ENCODE measurements at regions not wholly inside any gene's neighbourhood (a gene's known extent, or its start where the extent isn't known, plus 50 kb on each side); places are given as distances from the start of the nearest gene placed in this dataset.
A peak's percentile ranks its signal among the peaks of the same experiment; 100 is the strongest.
"Not testable (repeated sequence)": the region's sequence is repeated elsewhere in the genome, so short reads cannot be mapped to it uniquely, and the experiment has no call there.

DNA sequence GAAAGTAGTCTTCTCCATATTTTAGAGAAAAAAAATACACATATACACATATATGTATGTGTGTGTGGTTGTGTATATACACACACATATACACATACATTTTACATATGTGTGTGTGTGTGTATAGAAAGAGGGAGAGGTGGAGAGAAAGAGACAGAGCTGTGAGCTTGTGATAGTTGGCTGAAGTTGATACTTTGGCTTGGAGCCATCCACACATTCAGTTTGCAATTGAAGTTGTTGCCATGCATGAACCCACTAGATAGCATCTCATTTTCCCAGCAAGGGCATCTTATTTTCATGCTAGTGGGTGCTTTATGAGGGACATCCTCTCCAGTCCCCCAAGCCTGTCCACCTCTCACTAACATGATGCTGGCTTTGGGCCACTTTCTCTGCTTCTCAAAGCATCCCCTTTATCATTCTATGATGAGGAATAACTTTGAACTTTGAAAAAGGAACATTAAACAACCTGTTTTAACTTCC, 228.6 kb downstream of the ZNF621 start:
- no peak for DNase-seq

DNA sequence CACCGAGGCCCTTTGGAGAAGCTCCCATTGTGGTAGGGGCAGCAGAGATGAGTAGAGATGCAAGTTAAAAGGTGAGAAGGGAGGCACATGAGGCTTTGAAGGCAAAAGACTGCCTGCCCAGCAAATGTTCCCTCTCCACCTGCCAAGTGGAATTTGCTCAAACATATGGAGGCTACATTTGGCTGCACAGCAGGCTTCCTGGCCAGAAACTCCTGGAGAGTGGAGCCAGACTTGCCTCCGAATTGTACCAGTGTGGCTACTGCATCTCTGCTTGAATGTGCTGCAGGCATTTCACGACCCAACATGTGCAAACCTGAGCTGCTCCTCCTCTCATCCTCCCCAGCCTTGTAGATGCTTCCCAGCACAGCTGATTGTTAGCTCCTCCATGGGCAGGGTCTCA, 229.2 kb downstream of the ZNF621 start:
- peak; percentile 43 for DNase-seq

DNA sequence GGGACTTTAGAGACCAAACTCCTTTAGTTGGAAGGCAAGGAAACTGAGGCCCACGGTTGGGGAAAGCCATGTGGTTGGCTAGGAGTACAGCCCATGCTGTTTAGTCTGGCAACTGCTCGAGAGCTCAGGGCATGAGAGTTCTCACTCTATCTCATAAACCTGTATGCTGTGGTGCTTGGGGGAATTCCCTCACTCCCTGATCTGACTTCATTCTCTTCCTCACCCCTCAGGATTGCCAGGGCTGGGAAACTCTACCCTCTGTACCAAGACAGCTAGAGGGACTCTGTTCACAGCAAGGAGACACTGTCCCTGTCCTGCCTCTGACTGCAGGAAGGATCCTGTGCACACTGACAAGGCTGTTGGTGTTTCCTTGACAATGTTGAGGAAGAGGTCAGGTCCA, 230.2 kb downstream of the ZNF621 start:
- no peak for DNase-seq

DNA sequence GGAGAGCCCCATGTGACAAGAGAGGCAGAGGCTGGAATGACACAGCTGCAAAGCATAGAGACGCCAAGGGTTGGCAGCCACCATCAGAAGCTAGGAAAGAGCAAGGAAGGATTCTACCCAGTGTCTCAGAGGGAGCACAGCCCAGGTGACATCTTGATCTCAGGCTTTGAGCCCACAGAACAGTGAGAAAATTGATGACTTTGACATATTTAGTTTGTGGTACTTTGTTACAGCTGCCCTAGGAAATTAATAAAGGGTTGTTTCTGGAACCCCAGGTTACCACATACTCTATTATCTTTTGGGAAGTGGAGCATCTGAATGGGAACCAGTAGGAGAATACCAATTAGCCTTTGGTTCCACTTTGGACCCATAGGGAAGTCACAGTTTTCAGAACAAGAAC, 231.7 kb downstream of the ZNF621 start:
- no peak for DNase-seq

DNA sequence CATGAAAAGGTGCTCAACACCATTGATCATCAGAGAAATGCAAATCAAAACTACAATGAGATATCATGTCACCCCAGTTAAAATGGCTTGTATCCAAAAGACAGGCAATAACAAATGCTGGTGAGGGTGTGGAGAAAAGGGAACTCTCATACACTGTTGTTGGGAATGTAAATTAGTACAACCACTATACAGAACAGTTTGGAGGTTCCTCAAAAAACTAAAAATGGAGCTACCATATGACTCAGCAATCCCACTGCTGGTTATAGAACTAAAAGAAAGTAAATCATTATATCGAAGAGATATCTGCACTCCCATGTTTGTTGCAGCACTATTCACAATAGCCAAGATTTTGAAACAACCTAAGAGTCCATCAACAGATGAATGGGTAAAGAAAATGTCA, 238.0 kb downstream of the ZNF621 start:
- DNase-seq, result not testable (repeated sequence)

DNA sequence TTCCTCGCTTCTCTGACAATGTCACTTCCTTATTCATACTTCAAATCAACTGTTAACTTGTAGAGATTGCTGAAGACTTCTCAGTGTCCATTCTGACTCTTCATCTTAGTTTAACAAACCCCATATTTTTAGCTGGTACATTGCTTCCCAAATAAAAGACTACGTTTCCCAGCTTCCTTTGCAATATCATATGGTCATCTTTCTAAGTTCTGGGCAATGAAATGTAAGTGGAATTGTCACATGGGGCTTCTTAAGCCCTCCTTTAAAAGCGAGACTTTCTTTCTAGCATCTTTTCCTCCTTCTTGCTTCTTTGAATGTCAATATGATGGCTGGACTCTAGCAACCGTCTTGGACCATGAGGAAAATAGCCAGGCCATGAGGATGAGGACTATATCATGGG, 239.0 kb downstream of the ZNF621 start:
- no peak for DNase-seq

DNA sequence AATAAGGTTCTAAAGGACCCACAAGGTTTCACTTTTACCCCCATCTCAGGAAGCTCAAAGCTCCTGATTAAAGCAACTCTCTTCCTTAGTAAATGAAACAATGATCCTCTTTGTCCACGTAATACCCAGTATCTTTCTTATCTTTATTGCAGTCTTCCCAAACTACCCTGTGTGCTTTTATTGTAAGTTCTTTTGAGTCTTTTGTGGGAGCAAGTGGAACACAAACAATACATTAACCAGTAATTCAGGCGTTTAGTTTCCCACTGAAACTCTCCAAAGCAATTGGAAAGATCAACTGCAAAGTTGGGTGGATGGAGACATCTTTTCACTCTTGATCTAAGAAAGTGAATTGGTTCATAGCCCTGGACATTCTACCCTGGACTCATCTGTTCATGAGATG, 240.0 kb downstream of the ZNF621 start:
- DNase-seq, result no peak

DNA sequence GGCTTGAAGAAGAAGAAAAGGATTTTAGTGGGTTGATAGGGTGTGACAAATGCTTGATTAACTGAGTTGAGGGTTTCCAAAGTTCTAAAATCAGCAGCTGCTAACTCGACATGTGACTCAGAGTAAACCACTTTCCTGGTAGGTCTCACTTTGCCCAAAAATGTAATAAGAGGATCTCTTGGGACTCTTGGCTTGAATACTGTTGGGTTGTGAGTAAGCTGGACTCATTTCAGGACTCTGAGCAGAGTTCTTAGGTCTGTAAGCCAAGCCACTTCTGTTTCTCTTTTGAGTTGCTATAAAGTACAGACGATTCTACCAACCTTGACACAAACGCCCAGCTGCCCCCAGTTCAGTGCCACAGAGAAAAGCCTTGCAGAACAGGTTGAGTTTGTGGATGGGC, 241.1 kb downstream of the ZNF621 start:
- DNase-seq, result no peak

DNA sequence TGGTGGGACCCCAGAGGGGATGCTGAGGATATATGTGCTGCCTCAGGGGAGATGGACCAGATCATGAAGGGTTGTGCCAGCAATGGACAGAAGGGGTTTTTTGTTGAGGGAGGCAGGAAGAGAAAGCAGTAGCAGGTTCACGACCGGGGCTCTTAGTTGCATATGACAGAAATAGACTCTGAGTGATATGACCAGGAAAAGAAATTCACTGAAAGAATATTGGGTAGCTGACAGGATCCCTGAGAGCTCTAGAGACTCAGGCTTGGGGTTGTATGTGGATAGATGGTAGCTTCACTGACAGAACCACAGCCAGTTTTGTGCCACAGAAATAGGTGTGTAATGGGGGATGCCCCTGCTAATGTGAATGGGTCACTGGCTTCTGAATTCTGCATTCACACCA, 241.6 kb downstream of the ZNF621 start:
- no peak for DNase-seq

DNA sequence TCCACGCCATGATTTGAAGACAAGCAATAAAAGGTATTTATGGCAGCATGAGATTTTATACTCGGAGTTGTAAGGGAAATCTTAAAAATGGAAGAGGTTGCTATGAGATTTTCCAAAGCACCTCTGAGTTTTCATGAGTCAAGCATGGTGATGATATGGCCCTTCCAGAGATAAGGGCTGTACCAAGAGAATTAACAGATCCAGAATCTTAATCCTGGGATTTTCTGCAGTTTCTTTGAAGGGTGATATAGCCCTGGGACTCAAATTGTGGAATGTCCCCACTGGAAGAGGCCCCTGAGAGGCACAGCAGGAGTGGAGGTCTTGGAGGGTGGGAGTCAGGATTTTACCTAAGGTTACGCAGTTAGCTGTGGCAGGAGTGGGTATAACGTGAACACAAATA, 243.3 kb downstream of the ZNF621 start:
- no peak for DNase-seq

DNA sequence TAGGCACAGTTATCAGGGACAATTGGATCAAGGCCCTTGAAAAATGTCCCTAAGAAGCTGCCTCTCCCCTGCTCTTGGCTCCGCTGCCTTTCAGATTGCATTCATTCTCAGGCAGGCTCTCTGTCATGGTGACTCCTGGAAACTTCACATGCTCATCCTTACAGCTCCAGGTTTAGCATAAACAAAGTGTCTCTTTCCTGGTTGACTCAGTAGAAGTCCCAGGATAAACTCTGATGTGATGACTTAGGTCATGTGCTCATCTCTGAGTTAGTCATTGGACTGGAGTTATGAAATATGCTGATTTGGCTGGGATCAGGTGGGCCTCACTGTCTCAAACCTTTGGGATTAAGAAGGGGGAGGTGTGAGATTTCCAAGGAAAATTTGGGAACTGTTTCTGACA, 243.8 kb downstream of the ZNF621 start:
- DNase-seq, result no peak

DNA sequence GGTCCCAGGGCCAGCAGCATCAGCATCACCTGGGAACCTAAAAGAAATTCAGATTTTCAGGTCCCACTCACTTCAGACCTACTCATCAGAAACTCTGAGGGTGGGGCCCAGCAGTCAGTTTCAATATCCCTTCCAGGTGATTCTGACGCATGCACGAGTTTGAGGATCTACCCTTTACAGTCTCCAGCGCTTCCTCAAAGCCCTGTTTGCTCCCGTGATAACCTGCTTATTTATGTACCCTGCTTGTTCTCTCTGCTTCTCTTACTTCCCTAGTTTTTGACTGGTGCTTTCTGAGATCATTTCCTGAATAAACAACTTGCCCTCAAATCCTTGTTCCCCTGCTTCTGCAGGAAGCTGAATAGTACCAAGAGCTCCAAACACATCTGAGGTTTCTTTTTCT, 245.3 kb downstream of the ZNF621 start:
- DNase-seq, result no peak

DNA sequence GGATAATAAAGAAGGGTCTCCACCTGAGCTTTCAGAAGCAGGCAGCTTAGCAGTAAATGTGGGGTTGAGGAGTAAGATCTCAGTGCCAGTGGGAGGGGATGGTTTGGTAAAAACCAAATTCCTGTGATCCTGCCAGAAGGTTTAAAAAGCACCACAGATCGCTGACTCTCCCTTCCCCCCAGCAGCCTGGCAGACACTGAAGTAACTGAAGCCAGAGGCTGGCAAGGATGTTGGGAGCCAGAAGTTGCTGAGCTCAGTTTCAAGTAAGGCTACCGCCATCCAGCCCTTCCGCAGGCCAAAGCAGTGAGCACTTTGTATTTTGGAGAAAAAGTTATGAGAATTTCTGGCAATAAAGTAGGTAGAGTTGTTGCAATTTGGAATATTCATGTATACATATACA, 246.4 kb downstream of the ZNF621 start:
- DNase-seq, result no peak

DNA sequence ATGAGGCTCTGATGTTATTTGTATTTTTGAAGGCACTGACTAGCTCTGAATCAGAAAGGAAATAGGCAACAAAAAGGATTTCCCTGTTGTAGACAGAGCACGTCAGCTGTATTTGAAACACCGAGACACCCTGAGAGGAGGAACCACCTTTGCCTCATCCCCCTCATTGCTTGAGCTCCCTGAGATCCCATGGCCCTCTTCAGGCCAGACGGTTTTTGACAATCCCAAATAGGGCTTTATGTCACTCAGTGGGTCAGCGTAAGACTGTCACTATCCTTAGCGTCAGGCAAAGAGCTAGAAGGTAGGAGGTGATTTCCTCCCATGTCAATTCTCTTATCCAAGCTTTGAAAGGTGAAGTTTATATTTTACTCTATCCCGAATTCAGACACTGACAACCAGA, 254.3 kb downstream of the ZNF621 start:
- DNase-seq, result no peak

DNA sequence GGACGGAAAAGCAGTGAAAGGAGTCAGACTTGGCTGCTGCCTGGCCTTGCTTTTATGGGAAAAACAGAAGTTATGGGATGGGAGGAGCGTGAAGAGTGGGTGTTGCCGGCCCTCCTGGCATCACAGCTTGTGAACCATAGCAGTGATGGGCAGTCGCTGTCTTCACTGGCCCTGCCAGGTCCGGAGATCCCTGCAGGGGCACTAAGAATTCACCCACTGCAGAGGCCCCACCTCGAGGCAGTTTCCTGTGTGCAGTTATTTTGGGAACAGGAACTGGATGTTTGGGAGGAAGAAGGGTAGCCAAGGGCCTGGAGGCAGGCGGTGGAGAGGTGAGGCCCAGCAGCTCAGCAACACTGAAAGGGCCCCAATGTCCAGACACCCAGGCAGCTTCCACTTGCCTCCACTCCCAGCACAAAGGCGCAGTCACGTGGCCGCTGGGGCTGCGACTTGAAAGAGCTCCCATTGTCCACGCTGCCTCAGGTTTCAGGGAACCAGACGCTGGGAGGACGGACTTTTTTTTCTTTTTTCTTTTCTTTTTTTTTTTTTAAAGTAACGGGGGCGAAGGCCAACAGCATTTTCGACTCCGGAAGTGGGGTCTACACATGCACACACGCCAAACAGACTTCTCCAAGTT, 255.6 kb downstream of the ZNF621 start:
- DNase-seq, result peak; percentile 94

DNA sequence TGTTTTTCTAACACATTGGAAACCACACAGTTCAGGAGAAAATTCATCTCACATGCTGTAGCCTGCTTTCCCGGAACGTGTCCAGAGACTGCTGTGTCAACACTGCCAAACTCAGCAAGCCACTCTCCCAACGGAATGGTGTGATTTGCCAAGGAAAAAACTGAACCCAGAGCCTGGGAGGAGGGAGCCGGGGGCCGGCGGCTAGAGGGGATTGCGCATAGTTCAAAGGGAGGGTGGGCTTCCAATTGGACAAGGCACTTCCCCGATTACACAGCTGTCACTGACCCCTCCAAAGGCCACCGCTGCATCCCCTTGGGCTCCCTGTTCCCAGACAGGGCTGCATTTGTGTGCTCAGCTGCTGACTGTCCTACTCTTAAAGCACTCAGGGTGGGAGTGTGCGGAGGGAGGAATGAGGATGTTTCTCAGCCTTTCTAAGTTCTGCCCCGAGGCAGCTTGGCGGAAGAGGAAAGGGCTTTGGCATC, 256.2 kb downstream of the ZNF621 start:
- peak; percentile 93 for DNase-seq

DNA sequence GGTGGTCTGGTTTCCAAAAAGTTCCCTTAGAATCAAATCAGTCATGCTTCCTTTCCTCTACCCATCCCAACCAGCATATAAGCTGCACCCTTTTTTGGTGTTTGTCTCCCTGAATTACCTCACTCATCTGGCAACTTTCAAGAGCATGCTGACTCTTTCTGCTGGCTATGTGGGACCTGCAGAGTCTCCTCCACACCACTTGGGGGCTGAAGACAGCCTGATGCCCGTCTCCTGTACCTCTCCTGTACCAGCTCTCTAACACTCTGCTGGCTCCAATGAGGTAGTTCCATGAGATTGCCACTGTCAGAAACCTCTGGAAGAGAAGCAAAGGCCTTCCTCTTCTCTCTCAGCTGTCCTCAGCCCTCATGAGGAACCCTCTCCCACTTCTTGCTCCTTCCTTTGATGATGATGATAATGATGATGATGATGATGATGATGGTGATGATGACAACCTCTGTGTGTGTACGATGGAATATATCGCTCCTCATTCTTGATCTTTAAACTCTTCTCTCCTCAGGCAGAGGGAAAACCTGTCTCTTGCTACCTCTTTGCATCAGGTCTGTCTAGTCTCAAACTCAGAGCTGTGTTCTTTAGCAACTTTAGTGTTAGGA, 257.5 kb downstream of the ZNF621 start:
- no peak for DNase-seq

DNA sequence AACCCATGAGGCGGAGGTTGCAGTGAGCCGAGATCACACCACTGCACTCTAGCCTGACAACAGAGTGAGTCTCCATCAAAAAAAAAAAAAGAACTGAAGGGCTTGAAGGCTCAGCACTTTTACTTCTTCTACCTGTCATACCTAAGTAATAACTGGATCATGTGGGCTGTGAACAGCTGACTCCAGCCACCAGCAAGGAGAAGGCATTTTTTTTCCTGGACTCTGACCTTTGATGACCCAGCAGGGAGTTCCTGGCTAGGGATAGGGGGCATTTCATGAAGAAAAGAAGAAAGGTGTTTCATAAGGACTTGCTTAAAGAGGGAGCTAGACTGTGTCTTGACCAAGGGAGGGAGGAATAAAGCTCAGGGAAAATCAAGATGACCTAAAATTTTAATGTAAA, 266.0 kb downstream of the ZNF621 start:
- DNase-seq, result no peak

DNA sequence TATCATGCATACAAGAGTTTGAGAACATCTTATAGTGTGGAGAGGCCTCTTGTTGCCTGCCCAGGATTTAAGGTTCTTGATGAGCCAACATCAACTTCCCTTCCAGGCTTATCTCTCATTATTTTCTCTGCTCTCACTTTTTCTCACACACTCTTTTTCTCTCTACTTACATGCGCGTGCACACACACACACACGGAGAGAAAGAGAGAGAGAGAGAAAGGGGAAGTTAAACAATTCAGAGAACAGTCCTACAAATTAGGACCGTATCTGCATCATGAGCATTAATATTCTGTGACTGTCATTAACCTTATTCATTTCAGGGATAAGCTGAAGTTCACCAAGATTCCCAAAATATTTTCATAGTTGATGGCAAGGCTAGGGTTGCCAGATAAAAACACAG, 269.0 kb downstream of the ZNF621 start:
- no peak for DNase-seq

DNA sequence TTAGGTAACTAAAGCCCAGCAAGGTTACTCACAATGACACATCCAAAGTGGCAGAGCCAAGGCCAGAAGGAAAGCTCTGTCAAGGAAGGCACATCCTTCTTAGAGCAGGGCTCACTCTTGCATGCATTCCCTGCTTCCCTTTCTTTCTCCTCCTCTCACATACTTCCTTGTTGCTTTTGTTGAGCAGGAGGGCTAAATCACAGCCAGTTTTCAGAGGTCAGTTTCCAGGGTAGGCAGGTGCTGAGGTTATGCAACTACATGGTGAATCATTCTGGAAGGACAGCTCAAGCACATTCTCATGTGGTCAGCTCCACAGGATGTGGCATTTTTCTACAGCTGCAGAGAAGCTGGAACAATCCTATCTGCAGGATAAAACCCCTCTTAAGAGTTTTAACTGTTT, 275.6 kb downstream of the ZNF621 start:
- no peak for DNase-seq

DNA sequence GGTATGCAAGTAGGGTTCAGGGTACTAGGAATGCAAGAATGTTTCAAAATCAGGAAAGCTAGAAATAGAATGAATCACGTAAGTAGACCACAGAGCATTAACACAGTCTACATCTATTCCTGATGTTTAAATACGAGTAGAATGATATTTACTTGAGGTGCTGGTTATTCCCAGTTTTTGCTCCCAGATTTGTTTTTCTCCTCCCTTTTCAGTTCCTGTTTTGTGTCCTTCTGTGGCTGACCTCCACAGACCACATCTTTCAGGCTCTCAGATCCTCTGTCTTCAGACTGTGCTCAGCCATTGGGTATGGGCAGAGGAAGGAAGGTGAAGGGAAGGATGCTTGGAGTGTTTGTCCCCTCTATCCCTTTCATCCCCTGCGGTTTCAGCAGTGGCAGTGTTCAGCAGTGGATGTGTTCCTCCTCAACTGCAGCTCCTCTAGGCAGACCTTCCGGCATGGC, 276.6 kb downstream of the ZNF621 start:
- no peak for DNase-seq

DNA sequence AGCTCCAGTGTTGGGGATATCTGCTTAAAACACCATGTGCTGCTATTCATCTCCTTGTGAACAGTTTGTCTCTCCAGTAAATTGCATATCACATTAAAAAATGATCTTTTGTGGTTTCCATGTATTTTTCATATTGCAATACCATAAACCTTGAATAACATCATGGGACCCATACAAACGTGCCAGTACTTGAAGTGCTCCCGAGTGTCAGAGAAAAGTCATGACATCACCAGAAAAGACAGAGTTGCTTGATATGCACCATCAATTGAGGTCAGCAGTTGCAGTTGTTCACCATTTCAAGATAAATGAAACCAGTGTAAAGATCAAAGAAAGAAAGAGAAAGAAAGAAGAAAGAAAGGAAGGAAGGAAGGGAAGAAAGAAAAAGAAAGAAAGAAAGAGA, 278.6 kb downstream of the ZNF621 start:
- DNase-seq, result no peak

DNA sequence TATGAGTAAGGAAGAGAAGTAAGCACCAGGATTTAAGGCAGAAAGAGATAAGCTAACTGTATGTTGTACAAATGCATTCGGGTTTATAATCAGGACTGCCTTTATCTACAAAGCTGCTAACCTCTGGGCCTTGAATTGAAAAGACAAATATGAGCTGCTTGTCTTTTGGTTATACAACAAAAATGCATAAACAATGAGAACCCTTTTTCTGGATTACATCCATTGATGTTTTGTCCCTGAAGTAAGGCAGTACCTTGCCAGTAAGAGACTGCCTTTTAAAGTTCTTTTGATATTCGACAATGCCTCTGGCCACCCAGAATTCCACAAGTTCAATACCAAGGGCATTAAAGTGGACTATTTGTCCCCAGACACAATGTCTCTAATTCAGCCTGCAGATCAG, 280.7 kb downstream of the ZNF621 start:
- no peak for DNase-seq

DNA sequence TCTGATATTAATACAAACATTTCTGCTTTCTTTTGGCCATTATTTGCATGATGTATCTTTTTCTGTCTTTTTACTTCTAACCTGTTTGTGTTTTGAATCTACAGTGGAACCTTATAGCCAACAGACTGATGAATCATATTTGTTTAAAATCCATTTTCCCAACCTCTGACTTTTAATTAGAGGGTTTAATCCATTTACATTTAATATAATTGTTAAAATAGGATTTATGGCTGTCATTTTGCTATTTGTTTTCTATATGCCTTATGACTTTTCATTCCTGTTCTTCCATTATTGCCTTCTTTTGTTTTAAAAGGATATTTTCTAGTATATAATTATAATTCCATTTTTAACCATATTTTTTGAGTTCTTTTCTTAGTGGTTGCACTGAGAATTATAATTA, 286.1 kb downstream of the ZNF621 start:
- no peak for DNase-seq

Data from muscle of arm (tissue), 1 donor.